Mammary epithelial cell (primary cell): ENCODE measurements at regions not wholly inside any gene's neighbourhood (a gene's known extent, or its start where the extent isn't known, plus 50 kb on each side); places are given as distances from the start of the nearest gene placed in this dataset.

Experiments
- CTCF ChIP-seq, 2 donors: IDR thresholded peaks in 1 of 2; conservative IDR thresholded peaks in 1 of 2; 2 replicates each; pipeline ENCODE4 v1.5.1; 2011 to 2012; ENCODE audit warnings: inconsistent platforms in 2 of 2, low read length in 2 of 2, mild to moderate bottlenecking in 2 of 2, control low read depth in 1 of 2, low read depth in 1 of 2; ENCODE audit not compliant: insufficient read depth in 1 of 2; ENCODE audit errors: extremely low read depth in 1 of 2
- EZH2 ChIP-seq: IDR thresholded peaks from 2 replicates; pipeline ENCODE4 v1.6.1; 2012; ENCODE audit warnings: low read length, inconsistent platforms, borderline replicate concordance

DNA sequence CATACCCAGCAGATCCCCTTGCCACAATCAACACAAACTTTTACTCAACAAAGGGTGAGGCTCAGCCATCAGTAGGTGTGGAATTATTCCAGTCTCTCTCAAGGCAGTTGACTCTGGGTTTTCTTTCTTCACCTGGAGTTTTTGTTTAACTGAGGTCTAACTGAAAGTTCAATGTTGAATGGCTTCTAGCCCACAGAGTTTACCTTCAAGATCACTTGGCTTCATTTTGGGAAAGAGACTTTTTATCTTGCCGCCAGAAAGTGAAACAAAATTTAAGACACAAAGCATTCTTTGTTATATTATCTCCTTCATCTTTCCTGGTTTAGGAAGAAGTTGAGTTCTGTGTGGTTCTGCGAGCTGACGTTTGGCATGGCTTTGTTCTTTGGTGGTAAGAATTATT lies 83.8 kb upstream of the RASGEF1B start:
- TF ChIP-seq CTCF (conservative IDR thresholded peaks at IDR 0.05 in 1 of 2, IDR thresholded peaks at IDR 0.05 in 1 of 2; ENCODE audit: extremely low read depth in 1 of 2, insufficient read depth in 1 of 2, low read depth in 1 of 2, low read length in 2 of 2) (no peak), EZH2 (no peak)
